Spleen (tissue), 7 donors: ENCODE measurements at regions not wholly inside any gene's neighbourhood (a gene's known extent, or its start where the extent isn't known, plus 50 kb on each side); places are given as distances from the start of the nearest gene placed in this dataset.

Experiments
- CTCF ChIP-seq, 11 experiments: fragments of 200-600 bp in 7 of 11; fragments of 450-650 bp in 4 of 11; sonication (generic) in 4 of 11; IDR thresholded peaks in 8 of 11; conservative IDR thresholded peaks in 3 of 11; 1 replicate in 7 of 11; 2 replicates in 4 of 11; pipeline versions ENCODE4 v1.4.0 to v1.8.0; 2016 to 2021; ENCODE audit warnings: antibody characterized with exemption in 11 of 11, inconsistent platforms in 4 of 11, mild to moderate bottlenecking in 1 of 11
- POLR2A ChIP-seq, 3 donors: fragments of 450-650 bp; IDR thresholded peaks; one replicate each; pipeline ENCODE4 v1.5.1; 2017; ENCODE audit warnings: antibody characterized with exemption in 3 of 3, mild to moderate bottlenecking in 1 of 3
- donor health status: DM: no; HTN: no; CAD: no; lungs with moderate emphysema.
- donor health status: DM: no; HTN: no; CAD: no.
- donor health status: DM: no; HTN: no; CAD: no.

GRCh38 chr15:96756146-96756545, 425.6 kb downstream of the NR2F2 start:
- TF ChIP-seq POLR2A (IDR thresholded peaks at IDR 0.05) (no peak), CTCF (IDR thresholded peaks at IDR 0.05 in 8 of 11, conservative IDR thresholded peaks at IDR 0.05 in 3 of 11) (no peak)
